Cardiac muscle cell (in vitro differentiated cells and primary cell): ENCODE measurements at regions not wholly inside any gene's neighbourhood (a gene's known extent, or its start where the extent isn't known, plus 50 kb on each side); places are given as distances from the start of the nearest gene placed in this dataset.

Source experiments
- DNase-seq, 2 donors: peaks; one replicate each; pipeline versions ENCODE4 v3.0.0 to v3.0.0-alpha.2; 2010 to 2017; ENCODE audit warnings: low read depth in 1 of 2, low spot score in 1 of 2
- H3K27ac ChIP-seq: fragments of 200-600 bp; sonication (generic); 2 replicates; pipeline ENCODE4 v1.5.1; 2016
- H3K27me3 ChIP-seq: fragments of 200-600 bp; sonication (generic); 2 replicates; pipeline ENCODE4 v1.6.0; 2016; ENCODE audit warnings: control low read depth
- H3K36me3 ChIP-seq: fragments of 200-600 bp; sonication (generic); 2 replicates; pipeline ENCODE4 v1.5.1; 2016; ENCODE audit warnings: control low read depth
- H3K4me1 ChIP-seq: fragments of 200-600 bp; sonication (generic); 2 replicates; pipeline ENCODE4 v1.8.1; 2017; ENCODE audit warnings: low read depth, mild to moderate bottlenecking, mixed run types
- H3K4me3 ChIP-seq: fragments of 200-600 bp; sonication (generic); 2 replicates; pipeline ENCODE4 v1.5.1; 2016; ENCODE audit warnings: mild to moderate bottlenecking
- H3K9me3 ChIP-seq: fragments of 200-600 bp; sonication (generic); 2 replicates; pipeline ENCODE4 v1.5.1; 2017; ENCODE audit warnings: low read depth, mild to moderate bottlenecking, control low read depth
- CTCF ChIP-seq: IDR thresholded peaks from 2 replicates; pipeline ENCODE4 v1.5.1; 2012; ENCODE audit warnings: low read depth, mild to moderate bottlenecking, low read length

GRCh38 chrX:115493015-115493414 lies 68.0 kb upstream of the PLS3 start:
- TF ChIP-seq CTCF: no peak
- no peaks in the 10 kb centered on the region for H3K27me3 ChIP-seq
- H3K4me1 ChIP-seq: no peaks in the 10 kb centered on the region
- H3K4me3 ChIP-seq: no peak overlapping the region
- H3K9me3 ChIP-seq: no peaks in the 10 kb centered on the region
- H3K36me3 ChIP-seq: no peaks in the 10 kb centered on the region
- no peak for DNase-seq
- H3K27ac ChIP-seq: no peak overlapping the region

- Histone ChIP-seq H3K4me3 (no peak overlapping the region), H3K27ac (no peak overlapping the region), H3K36me3 (no peaks in the 10 kb centered on the region), H3K4me1 (no peaks in the 10 kb centered on the region), H3K27me3 (no peaks in the 10 kb centered on the region), H3K9me3 (no peaks in the 10 kb centered on the region)
- DNase-seq: no peak
- TF ChIP-seq CTCF: no peak
Observed at GRCh38 chrX:115494161-115494560, 66.8 kb upstream of the PLS3 start.

GRCh38 chrX:115499112-115499805 lies 61.7 kb upstream of the PLS3 start:
- peak in 1 of 2 donors; percentile 53 for DNase-seq

GRCh38 chrX:115503099-115503498 lies 57.9 kb upstream of the PLS3 start:
- DNase-seq: peak in 1 of 2 donors; percentile 62
- Histone ChIP-seq H3K4me1 (peaks cover 5% of the 10 kb centered on the region), H3K36me3 (no peaks in the 10 kb centered on the region), H3K9me3 (no peaks in the 10 kb centered on the region), H3K27ac (peak overlapping the region; percentile 73), H3K4me3 (no peak overlapping the region), H3K27me3 (no peaks in the 10 kb centered on the region)
- no peak for TF ChIP-seq CTCF

More at GRCh38 chrX:115499112-115499805, 61.7 kb upstream of the PLS3 start:
- no peaks in the 10 kb centered on the region for H3K27me3 ChIP-seq
- no peak overlapping the region for H3K4me3 ChIP-seq
- H3K9me3 ChIP-seq: no peaks in the 10 kb centered on the region
- no peak overlapping the region for H3K27ac ChIP-seq
- no peaks in the 10 kb centered on the region for H3K36me3 ChIP-seq
- peaks cover 5% of the 10 kb centered on the region for H3K4me1 ChIP-seq
- no peak for TF ChIP-seq CTCF

- H3K4me1 ChIP-seq: peaks cover 5% of the 10 kb centered on the region
- H3K4me3 ChIP-seq: no peak overlapping the region
- no peaks in the 10 kb centered on the region for H3K36me3 ChIP-seq
- H3K27me3 ChIP-seq: no peaks in the 10 kb centered on the region
- no peaks in the 10 kb centered on the region for H3K9me3 ChIP-seq
- H3K27ac ChIP-seq: peak overlapping the region; percentile 73
- TF ChIP-seq CTCF: no peak
- peak in 1 of 2 donors; percentile 12 for DNase-seq
Observed at GRCh38 chrX:115504167-115504566, 56.8 kb upstream of the PLS3 start.
